ENCODE measurements at regions not wholly inside any gene's neighbourhood (a gene's known extent, or its start where the extent isn't known, plus 50 kb on each side); places are given as distances from the start of the nearest gene placed in this dataset.
"Not testable (repeated sequence)": the region's sequence is repeated elsewhere in the genome, so short reads cannot be mapped to it uniquely, and the experiment has no call there.

GRCh38 chr11:16528639-16529038 lies 172.3 kb upstream of the SOX6 start:
- DNase-seq: no peak

- DNase-seq: no peak
These were observed 171.3 kb upstream of the SOX6 start for GRCh38 chr11:16527525-16528246.

GRCh38 chr11:16526947-16527346 lies 170.6 kb upstream of the SOX6 start:
- DNase-seq: no peak

GRCh38 chr11:16520713-16521112 lies 164.4 kb upstream of the SOX6 start:
- not testable (repeated sequence) for DNase-seq

- DNase-seq: no peak
These were observed 156.5 kb upstream of the SOX6 start for GRCh38 chr11:16512899-16513241.

GRCh38 chr11:16512198-16512898 lies 156.0 kb upstream of the SOX6 start:
- no peak for DNase-seq

- DNase-seq: no peak
These were observed 155.1 kb upstream of the SOX6 start for GRCh38 chr11:16511116-16512114.

- DNase-seq: no peak
These were observed 149.1 kb upstream of the SOX6 start for GRCh38 chr11:16505481-16505880.

GRCh38 chr11:16503891-16504290 lies 147.5 kb upstream of the SOX6 start:
- DNase-seq: not testable (repeated sequence)

- no peak for DNase-seq
These were observed 138.8 kb upstream of the SOX6 start for GRCh38 chr11:16494918-16495691.

- no peak for DNase-seq
These were observed 128.1 kb upstream of the SOX6 start for GRCh38 chr11:16484434-16484833.

- DNase-seq: no peak
These were observed 118.3 kb upstream of the SOX6 start for GRCh38 chr11:16474659-16475058.

- no peak for DNase-seq
These were observed 113.6 kb upstream of the SOX6 start for GRCh38 chr11:16469968-16470367.

- no peak for DNase-seq
These were observed 112.5 kb upstream of the SOX6 start for GRCh38 chr11:16468735-16469453.

GRCh38 chr11:16460508-16460907 lies 104.2 kb upstream of the SOX6 start:
- DNase-seq: no peak

- no peak for DNase-seq
These were observed 100.0 kb upstream of the SOX6 start for GRCh38 chr11:16456366-16456765.

GRCh38 chr11:16454289-16454863 lies 98.0 kb upstream of the SOX6 start:
- DNase-seq: no peak

- no peak for DNase-seq
These were observed 91.9 kb upstream of the SOX6 start for GRCh38 chr11:16448123-16448717.

GRCh38 chr11:16441461-16441860 lies 85.1 kb upstream of the SOX6 start:
- DNase-seq: no peak

- DNase-seq: peak; percentile 18
These were observed 83.8 kb upstream of the SOX6 start for GRCh38 chr11:16440136-16440535.

GRCh38 chr11:16434036-16434435 lies 77.7 kb upstream of the SOX6 start:
- no peak for DNase-seq
